HG02642 (cell line): ENCODE measurements at regions not wholly inside any gene's neighbourhood (a gene's known extent, or its start where the extent isn't known, plus 50 kb on each side); places are given as distances from the start of the nearest gene placed in this dataset.

Experiments
- ATAC-seq: cut with Tn5 transposase; IDR thresholded peaks from one replicate; pipeline ENCODE4 v1.9.1; 2021; ENCODE audit warnings: mild to moderate bottlenecking; ENCODE audit not compliant: unreplicated experiment, poor library complexity

GRCh38 chr6:54778731-54779130, 67.8 kb upstream of the FAM83B start:
- no peak for ATAC-seq

DNA sequence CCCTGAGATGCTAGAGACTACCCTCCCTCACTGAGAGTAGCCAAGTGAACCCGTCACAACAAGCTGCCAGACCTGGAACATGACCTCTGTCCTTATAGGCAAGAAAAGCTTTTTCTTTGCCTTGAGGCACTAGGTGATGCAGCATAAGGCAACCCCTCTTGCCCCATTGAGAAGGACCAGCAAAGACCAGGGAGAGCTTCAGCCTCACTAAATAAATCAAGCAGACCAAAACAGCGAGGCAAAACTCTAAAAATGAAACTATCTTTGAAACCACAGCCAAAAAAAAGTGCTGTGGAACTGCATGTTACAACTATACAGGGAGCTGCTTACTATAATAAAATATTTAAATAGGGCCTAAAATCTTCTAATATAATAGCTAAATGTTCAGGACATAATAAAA, 62.6 kb upstream of the FAM83B start:
- no peak for ATAC-seq

GRCh38 chr6:54786154-54786553, 60.4 kb upstream of the FAM83B start:
- ATAC-seq, result no peak

GRCh38 chr6:54787825-54788224, 58.7 kb upstream of the FAM83B start:
- no peak for ATAC-seq
